ENCODE measurements at regions not wholly inside any gene's neighbourhood (a gene's known extent, or its start where the extent isn't known, plus 50 kb on each side); places are given as distances from the start of the nearest gene placed in this dataset.

DNA sequence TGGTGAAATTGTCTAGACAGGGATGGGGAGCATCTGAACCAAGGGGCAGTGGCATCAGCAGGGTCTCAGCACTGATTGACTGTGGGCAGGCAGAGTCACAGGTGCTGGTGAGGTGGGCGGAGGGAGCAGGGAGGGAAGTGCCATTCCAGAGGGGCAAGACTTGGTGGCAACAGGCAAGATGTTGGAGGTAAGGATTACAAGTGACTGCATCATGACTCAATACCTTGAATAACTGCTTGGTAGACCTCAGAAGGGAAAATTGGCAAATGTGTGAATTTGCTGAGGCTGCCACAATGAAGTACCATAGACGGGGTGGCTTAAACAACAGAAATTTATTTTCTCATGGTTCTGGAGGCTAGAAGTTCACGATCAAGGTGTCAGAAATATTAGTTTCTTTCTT, 419.1 kb downstream of the HS3ST3B1 start:
- DNase-seq: no peak

DNA sequence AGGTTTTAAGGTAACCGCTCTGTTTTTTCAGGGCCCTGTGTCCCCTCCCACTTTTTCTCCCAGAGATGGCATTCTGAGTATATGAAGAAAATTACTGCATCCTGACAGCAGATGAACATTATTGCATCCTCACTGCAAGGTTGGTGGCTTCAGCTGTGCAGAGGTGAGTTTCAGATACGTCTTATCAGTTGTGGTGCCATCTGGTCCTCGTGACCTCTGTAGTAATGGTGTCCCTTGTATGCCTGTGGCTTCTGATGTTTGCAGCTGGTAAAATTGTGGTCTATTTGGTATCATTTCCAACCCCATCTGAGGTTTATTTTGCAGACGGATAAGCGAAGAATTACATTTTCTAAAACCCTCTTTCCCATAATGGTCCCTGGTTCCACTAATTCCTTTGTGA, 417.0 kb downstream of the HS3ST3B1 start:
- DNase-seq: no peak

DNA sequence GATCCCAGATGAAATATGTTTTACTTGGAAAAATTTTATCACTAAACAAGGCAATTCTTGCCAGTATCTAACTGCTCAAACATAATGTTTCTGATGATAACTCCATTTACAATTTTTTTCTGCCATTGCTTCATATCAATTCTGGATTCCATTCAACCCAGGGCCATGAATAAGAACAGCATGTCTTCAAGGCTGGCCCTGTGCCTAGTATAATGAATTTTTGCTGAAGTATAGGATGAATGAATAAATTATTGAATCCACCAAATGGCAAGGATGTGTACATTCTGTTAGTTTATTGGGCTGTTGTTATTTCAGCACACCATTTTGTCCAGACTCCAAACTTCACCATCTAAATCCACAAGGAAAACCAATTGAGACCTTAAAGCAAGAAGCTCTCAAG, 414.7 kb downstream of the HS3ST3B1 start:
- no peak for DNase-seq

DNA sequence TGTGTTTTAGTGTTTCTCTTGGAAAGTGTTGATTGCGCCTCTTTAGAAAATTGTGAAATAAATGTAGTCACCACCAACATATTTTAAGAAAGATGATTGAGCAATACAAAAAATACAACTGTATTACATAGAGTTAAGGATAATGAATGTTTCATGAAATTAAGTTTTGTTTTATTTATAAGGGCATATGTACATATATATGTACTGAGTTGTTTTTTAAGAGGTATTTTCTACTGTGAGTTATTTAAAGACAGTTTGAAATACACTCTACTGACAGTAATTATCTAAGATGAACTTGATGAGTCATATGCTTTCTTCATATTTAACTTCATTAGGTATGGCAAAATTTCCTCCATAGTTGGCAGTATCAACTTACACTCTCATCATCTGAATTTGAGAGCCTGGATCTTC, 411.7 kb downstream of the HS3ST3B1 start:
- no peak for DNase-seq

DNA sequence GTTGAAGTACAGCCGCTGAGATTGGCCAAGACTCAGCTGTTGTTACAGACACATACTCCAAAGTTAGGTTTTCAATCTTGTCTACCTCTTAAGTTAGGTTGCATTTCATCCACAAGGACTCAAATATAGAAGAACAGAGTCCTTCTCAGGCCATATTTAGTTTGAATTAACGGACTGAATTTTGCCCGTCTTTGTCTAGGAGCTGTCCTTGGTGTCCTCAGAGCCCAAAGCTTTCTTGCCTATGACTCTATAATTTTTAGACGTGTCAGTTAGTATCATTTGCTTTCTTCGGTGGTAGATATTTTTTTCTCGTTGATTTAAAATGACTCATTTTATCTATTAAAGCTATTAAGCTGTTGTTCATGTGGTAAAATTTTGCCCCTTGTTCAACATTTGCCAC, 403.2 kb downstream of the HS3ST3B1 start:
- DNase-seq: no peak

DNA sequence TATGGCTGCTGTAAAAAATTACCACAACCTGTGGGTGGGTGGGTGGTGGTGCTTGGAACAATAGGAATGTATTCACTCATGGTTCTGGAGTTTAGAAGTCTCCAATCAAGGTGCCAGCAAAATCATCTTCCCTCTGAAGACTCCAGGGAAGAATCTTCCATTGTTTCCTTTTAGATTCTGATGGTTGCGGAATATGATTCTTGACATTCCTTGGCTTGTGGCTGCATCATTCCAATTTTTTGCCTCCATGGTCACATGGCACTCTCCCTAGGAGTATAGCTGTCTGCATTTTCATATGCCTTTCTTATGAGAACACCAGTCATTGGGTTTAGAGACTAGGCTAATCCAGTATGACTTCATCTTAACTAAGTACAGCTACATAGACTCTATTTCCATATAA, 401.0 kb downstream of the HS3ST3B1 start:
- no peak for DNase-seq

DNA sequence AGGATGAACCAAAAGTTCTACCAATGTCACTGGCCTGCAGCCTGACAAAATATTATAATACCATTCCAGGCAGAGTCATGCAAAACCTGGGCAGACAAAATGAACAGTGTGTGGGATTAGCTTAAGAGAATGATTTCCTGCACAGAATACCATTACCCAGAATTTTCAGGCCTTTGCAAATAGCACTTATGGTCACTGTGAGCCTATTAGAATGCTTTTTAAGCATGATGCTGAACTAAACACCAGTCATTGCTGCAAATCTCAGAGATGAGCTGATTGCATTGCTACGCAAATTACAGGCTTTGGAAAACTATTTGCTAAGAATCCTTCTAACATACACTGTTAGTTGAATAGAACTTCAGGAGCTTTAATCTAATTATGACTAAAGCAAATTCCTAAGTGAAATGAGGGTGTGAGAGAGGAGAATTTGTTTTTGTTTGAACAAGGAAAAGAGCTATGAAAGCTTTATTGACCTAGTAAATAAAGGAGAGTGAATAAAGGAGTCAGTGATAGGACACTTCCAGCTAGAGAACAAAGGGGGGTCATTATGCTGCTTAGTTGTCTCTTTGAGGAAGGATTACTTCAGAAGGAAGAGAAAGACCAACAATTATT, 398.8 kb downstream of the HS3ST3B1 start:
- no peak for DNase-seq

DNA sequence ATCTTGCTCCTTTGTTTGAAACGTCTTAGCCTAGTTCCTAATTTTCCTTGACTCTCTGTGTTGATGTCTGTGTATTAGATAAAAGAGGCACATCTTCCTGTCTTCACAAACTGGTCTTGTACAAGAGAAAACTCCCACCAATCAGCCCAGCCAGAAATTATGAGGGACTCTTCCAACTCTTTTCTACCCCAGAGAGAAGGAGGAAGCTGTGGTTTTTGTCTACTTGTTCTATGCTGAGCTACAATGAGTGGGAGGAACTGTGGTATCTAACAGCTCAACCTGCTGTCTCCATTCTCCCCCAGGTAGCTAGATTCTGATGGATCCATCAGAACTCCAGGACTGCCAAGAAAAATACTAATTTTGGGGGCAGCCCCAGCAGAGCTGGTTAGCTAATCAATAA, 392.5 kb downstream of the HS3ST3B1 start:
- no peak for DNase-seq

DNA sequence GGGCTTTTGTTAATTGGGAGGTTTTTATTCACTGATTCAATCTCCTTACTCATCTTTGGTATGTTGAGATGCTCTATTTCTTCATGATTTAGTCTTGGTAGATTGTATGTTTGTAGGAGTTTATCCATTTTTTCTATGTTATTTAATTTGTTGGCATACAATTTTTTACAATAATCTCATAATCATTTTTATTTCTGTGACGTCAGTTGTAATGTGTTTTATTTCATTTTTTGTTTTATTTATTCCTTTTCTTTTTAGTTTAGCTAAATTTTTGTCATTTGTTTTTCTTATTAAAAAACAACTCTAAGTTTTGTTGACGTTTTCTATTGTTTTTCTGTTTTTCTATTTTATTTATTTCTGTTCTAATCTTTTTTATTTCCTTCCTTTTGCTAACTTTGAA, 389.8 kb downstream of the HS3ST3B1 start:
- no peak for DNase-seq

DNA sequence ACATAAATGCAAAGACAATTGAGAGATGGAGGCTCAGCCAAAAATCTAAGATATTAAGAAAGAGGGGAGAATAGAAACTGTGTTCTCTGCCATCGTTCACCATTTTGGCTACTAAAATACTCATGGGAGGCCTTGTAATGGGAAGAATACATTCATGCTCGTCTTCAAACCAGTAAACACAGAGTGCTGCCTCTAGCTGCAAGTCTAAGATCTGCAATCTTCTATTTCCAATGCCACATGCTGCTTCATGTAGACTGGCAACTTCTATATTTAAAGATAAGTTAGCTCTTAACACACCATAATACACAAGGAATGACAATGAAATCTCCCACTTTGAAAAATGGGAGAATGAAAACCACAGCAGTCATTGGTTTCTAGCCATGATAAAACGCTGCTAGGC, 387.3 kb downstream of the HS3ST3B1 start:
- no peak for DNase-seq

DNA sequence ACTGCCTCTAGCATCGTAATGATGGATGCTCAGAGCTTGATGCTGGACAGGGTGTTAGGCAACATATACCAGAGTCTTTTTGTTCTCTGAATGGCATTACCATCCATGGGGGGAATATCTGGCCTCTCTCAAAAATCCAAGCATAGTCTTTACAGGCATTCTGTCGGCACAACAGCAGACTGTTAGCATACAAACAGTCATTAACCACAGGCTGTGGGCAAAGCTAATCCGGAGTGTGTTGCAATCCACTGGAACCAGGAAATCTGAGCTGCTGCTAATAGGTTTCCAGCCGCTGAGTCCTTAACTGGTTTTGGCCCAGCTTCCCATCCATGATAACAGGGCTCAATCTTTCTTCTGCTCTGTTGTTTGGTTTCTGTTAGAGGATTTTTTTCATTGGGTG, 371.9 kb downstream of the HS3ST3B1 start:
- no peak for DNase-seq

DNA sequence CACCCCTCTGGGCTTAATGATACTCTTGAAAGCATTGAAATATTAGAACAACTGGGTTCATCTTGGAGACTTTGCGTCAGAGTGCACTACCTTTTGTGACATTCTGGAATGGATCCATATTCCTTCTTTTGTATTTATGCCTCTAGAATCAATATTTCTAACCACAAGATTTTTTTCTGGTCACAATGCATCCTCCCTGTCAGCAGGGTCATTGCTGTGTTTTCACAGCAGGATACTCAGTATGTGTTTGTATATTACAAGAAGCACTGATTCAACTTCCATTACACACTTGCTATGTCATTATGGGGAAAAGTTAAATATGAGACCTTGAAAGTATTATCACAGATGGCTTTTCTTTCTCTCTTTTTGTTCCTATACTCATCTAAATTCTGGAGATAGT, 370.0 kb downstream of the HS3ST3B1 start:
- no peak for DNase-seq

DNA sequence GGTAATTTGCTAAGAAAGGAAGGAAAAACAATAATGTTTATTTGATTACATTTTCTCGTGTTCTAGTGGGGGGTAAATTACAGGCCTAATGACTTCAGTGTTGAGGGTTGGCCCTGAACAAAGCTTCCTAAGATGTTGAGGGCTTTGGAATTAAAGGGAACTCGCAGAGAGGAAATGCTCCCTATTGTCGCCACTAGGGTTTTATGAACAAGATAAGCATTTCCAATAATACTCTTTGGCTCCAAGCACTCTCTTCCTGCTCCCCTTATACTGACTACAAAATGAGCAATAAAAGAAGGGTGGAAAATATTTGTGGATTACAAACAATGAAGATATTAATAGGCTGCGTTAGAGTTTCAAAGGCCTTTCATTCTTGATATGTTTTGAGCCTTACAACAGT, 363.6 kb downstream of the HS3ST3B1 start:
- no peak for DNase-seq

DNA sequence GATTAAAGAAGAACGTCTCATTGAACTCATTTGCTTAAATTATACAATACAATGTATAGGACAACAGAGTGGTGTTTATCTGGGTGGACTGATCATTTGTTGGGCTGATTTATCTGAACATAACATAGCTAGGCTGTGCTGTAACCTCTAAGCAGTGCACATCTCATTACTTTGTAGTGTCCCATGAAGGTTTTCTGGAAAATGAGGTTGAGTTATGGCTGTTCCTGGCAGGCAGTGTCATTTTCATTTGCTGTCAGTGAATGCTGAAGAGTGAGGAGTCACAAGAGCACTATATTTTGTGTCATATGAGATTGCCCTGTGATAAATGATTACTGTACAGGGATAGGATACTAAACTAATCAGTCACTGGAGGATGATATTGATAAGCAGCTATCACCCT, 340.2 kb downstream of the HS3ST3B1 start:
- no peak for DNase-seq

DNA sequence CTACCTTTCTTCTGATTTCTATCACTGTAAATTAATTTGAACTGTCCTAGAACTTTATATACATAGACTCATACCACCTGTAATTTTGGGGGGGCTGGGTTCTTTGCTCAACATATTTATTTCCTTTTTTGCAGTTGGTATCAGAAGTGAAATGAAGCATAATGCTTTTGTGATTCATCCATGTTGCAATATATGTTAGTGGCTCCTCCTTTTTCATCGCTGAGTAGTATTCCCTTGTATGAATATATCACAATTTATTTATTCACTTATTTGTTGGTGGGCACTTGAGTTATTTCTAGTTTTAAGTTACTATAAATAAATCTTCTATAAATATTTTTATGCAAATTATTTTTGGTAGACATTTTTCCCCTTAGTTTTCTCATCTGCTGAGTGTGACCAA, 336.4 kb downstream of the HS3ST3B1 start:
- no peak for DNase-seq

DNA sequence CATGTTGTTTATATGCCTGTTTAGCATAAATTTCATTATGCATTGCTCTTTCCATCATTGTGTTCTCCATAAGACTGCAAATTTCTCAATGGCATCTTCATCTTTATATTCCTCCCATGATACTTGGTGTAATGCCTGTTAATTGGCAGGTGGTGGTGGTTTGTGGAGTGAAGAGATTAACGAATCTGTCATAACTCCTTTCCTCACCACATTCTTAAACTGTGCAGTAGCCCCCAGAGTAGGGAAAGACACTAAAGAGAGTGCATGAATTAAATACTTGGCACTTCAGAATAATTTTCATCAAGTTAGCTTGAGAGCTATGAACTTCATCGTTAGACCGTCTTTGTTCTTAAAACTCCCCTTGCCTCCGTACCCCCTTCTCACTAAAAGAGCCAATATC, 329.7 kb downstream of the HS3ST3B1 start:
- no peak for DNase-seq

DNA sequence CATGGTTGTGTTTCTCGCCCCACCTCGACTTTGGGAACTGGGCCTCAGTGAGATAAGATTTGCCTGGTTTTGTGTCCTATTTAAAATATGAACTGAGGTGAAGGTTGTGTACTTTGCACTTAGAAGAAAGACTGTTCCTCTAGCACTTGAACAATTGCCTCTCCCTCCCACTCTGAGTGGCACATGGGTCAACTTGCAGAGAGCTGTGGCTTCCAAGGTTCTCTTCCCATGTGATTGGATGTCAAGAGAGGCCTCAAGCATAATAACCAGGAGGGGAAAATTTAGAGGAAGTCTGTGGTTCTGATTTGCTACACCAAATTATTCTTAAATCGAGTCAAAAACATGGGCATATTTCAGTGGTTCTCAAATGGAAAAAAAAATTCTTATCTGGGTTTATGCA, 329.2 kb downstream of the HS3ST3B1 start:
- no peak for DNase-seq

DNA sequence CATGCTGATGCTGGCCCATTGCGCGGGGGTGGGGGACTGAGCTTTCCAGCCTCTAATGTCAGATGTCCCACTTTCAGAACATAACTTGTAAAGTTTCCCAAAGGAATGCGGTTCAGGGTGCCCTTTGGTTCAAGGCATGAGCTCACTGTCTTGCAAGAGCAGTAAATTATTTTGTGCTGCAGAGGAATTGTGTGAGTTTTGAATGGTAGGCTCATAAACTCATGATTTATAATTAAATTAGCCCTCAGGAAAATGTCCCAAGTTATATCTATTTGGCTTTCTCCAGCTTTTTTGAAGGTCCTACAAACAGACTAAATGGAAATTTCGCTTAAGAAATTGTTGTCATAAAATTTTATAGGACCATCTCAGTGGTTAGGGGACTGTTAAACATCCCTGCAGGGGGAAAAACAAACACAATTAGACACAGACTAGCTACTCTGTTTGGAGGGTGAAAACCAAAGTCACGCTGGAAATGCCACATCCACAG, 321.8 kb downstream of the HS3ST3B1 start:
- no peak for DNase-seq

DNA sequence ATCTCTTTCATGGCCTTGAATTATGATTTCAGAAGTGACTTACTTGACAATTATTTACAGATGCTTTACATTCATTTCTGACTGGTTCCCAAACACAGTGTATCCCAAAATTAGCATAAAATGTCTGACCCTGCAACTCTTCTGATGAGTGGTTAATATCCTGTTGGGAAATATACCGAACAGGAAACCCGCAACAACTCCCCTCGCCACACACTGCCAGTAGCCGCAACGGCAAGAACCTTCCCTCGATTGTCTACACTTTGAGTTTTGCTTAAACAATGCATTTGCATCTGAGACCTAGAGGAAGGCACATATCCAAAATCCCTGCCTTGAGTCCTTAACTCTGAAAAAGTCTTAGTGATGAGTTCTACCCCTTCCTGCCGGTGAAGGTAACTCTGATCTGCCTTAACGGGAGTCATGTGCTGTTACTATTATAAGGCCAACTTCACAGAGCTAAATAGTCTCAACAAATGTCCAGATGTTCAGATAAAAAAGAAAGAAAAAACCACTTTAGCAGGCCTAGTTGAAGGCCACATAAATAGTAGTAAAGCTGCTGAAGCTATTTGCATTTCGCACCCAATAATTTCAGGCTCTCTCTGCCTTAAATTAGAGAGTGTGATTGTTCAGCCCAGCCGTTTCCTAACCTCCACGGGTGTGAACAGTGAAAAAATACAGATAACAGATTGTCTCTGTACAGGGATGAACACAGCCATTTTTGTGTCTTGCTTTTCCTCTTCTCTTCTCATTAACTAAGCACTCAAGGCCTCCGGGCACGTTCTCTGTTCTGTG, 321.1 kb downstream of the HS3ST3B1 start:
- no peak for DNase-seq

DNA sequence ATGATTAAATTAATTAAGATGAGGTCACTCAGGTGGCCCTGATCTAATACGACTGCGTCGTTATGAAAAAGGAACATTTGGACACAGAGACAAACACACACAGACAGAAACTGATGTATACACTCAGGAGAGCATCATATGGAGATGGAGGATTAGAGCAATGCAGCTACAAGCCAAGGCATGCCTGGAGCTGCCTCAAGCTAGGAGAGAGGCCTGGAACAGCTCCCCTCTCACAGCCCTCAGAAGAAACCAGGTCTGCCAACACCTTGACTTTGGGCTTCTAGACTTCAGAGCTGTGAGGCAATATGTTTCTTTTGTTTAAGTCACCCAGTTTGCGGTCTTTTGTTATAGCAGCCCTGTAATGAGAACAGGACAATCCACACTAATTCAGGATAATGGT, 318.9 kb downstream of the HS3ST3B1 start:
- DNase-seq: no peak

DNA sequence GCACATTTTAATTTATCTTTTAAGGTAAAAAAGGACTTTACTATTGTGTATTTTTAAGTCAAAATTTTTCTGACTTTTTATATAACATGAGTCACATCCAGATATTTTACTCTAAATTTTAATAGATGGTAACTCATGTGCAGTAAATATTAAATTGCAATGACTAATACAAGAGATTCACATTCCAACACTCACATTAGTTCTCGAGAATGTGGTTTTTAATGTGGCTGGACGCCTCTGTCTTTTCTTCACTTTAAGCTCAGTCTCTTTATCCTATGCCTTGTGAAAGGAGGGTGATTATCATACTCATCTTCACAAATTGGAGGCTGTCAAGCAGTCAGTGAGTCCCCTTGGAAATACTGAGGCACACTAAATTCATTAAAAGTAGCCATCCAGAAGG, 315.6 kb downstream of the HS3ST3B1 start:
- no peak for DNase-seq

DNA sequence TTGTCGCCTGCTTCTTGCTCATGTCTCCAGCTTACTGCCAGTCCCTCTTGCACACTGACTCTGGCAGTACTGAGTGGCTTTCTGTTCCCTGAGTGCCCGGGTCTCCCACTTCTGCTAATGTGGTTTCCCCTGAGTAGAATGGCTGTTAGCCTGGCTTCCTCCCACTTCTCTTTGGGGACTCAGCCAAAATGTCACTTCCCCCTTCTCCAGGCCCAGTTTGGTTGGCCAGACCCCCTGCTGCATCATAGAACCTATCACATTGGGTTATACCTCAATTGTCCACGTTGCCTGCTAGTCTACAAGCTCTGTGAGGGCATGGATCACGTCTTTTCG, 304.4 kb downstream of the HS3ST3B1 start:
- no peak for DNase-seq

DNA sequence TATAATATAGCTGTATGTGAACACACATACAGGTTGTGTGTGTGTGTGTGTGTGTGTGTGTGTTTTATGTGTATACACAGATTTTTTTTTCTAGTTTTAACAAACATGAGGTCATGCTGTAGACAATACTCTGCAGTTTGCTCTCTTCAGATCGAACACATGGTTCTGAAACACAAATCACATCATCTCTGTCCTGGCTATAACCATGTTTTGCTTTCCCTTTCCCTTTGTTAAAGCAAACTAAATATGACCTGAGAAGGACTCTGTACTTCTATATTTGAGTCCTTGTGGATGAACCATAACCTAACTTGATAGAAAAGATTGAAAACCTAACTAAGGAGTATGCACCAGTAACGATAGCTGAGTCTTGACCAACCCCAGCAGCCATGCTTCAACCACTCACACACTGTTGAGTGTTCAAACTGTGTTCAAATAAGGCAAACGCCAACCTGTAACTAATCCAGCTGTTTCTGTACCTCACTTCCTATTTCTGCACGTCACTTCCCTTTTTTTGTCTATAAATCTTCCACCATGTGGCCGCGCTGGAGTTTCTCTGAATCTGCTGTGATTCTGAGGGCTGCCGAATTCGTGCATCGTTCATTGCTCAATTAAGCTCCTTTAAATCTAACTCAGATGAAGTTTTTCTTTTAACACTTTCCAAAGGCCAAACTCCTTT, 303.8 kb downstream of the HS3ST3B1 start:
- DNase-seq: no peak

DNA sequence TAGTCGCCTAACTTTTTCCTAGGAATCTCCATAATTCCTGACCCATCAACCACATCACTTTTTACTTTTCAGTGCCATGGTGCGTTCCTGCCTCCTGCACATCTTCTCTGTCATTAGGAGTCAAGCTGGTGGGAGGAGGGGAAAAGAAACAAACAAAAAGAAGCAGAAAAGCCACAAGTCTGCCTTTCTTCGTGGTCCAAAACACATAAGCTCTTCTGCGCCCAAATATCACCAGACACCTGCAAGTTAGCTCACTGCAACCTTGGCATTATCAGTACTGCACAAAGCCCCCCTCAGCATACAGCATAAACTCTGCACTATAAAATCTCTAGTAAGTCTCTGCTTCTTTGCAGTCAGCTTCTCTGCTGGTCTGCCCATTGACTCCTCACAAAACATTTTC, 295.3 kb downstream of the HS3ST3B1 start:
- no peak for DNase-seq
